LHCN-M2 (cell line): ENCODE measurements at regions not wholly inside any gene's neighbourhood (a gene's known extent, or its start where the extent isn't known, plus 50 kb on each side); places are given as distances from the start of the nearest gene placed in this dataset.

ENCODE experiments used
- DNase-seq: peaks from one replicate; pipeline ENCODE4 v3.0.0-alpha.2; 2012; ENCODE audit warnings: low read depth

- DNase-seq = peak; percentile 81
Observed at GRCh38 chr6:141169419-141169818, 963.3 kb upstream of the GJE1 start.

- DNase-seq = no peak
Observed at GRCh38 chr6:141167945-141168344, 964.8 kb upstream of the GJE1 start.

- DNase-seq = no peak
Observed at GRCh38 chr6:141165002-141165665, 967.6 kb upstream of the GJE1 start.

- no peak for DNase-seq
Observed at GRCh38 chr6:141164042-141164743, 968.5 kb upstream of the GJE1 start.

- no peak for DNase-seq
Observed at GRCh38 chr6:141163107-141163506, 969.6 kb upstream of the GJE1 start.

GRCh38 chr6:141158740-141159139 is 974.0 kb upstream of the GJE1 start:
- no peak for DNase-seq

- DNase-seq = no peak
Observed at GRCh38 chr6:141153563-141153962, 979.2 kb upstream of the GJE1 start.

- peak; percentile 9 for DNase-seq
Observed at GRCh38 chr6:141152951-141153350, 979.8 kb upstream of the GJE1 start.

- DNase-seq = no peak
Observed at GRCh38 chr6:141151710-141152417, 980.9 kb upstream of the GJE1 start.

- no peak for DNase-seq
Observed at GRCh38 chr6:141141870-141142269, 990.9 kb upstream of the GJE1 start.

GRCh38 chr6:141140905-141141304 is 991.8 kb upstream of the GJE1 start:
- DNase-seq = no peak

GRCh38 chr6:141139461-141139860 is 993.3 kb upstream of the GJE1 start:
- no peak for DNase-seq

GRCh38 chr6:141134723-141135122 is 998.0 kb upstream of the GJE1 start:
- DNase-seq = no peak

- DNase-seq = no peak
Observed at GRCh38 chr6:141133836-141134235, 998.9 kb upstream of the GJE1 start.

- DNase-seq = no peak
Observed at GRCh38 chr6:141133346-141133745, 999.4 kb upstream of the GJE1 start.

- DNase-seq = no peak
Observed at GRCh38 chr6:141131616-141132015, 1001.1 kb upstream of the GJE1 start.

GRCh38 chr6:141123497-141123896 is 1009.2 kb upstream of the GJE1 start:
- DNase-seq = no peak

GRCh38 chr6:141123049-141123448 is 1009.7 kb upstream of the GJE1 start:
- DNase-seq = no peak

- DNase-seq = no peak
Observed at GRCh38 chr6:141118991-141119390, 1013.7 kb upstream of the GJE1 start.

- no peak for DNase-seq
Observed at GRCh38 chr6:141117874-141118273, 1014.9 kb upstream of the GJE1 start.

- peak; percentile 32 for DNase-seq
Observed at GRCh38 chr6:141110481-141110880, 1022.2 kb upstream of the GJE1 start.

- peak; percentile 55 for DNase-seq
Observed at GRCh38 chr6:141107591-141108160, 1025.0 kb upstream of the GJE1 start.
